Psoas muscle (tissue), 7 donors: ENCODE measurements at regions not wholly inside any gene's neighbourhood (a gene's known extent, or its start where the extent isn't known, plus 50 kb on each side); places are given as distances from the start of the nearest gene placed in this dataset.

Source experiments
- ATAC-seq, 4 donors: fragments of 200-7000 bp; cut with Tn5 transposase; one replicate each; pipeline ENCODE4 v1.9.1; 2020; ENCODE audit warnings: moderate library complexity in 3 of 4, mild to moderate bottlenecking in 2 of 4
- DNase-seq, 2 donors: peaks; one replicate each; pipeline ENCODE4 v3.0.0-alpha.2; 2020
- H3K27ac ChIP-seq: fragments of 200-600 bp; one replicate; pipeline ENCODE4 v1.8.0; 2022
- H3K27me3 ChIP-seq, 3 donors: fragments of 200-600 bp in 1 of 3; one replicate each; pipeline versions ENCODE4 v1.6.1 to v1.8.0; 2013 to 2022; ENCODE audit warnings: low read length in 2 of 3, mild to moderate bottlenecking in 2 of 3, moderate library complexity in 1 of 3; ENCODE audit not compliant: insufficient read depth in 3 of 3
- H3K36me3 ChIP-seq, 2 donors: fragments of 200-600 bp in 1 of 2; one replicate each; pipeline versions ENCODE4 v1.6.1 to v1.8.0; 2013 to 2022; ENCODE audit warnings: low read depth in 1 of 2, mild to moderate bottlenecking in 1 of 2, moderate library complexity in 1 of 2; ENCODE audit not compliant: insufficient read depth in 1 of 2
- H3K4me1 ChIP-seq: fragments of 200-600 bp; one replicate; pipeline ENCODE4 v1.8.0; 2022
- H3K4me3 ChIP-seq: fragments of 200-600 bp; one replicate; pipeline ENCODE4 v1.8.0; 2022; ENCODE audit warnings: mild to moderate bottlenecking
- H3K9me3 ChIP-seq: fragments of 200-600 bp; one replicate; pipeline ENCODE4 v1.8.0; 2022
- CTCF ChIP-seq: fragments of 200-600 bp; IDR thresholded peaks from one replicate; pipeline ENCODE4 v1.8.0; 2022; ENCODE audit warnings: antibody characterized with exemption
- WGBS, 3 donors: extraction: QIAGEN DNeasy Blood & Tissue Kit; methylation state at CpG; one replicate each; pipeline versions ENCODE4 v1.1.6 to v1.1.7; 2013; 5-methylcytosine and 5-hydroxymethylcytosine counted together
- intact Hi-C, 2 donors: fragments of 100-400 bp; cut with DNase I; formaldehyde crosslinking; loops; one replicate each; pipeline versions ENCODE4 v1.11.0 to v1.14.2; 2022
- donor health status: healthy with polysubstance abuse.
- donor health status: DM: no; HTN: no; CAD: no; lungs with moderate emphysema.
- donor health status: Bipolar disorder and iron deficiency.
- donor health status: healthy.
- donor health status: DM: yes; HTN: yes; CAD: no.
- donor health status: DM: no; HTN: no; CAD: no.
- donor health status: DM: yes; HTN: yes; CAD: no.

- ATAC-seq: no peak
- Histone ChIP-seq H3K27ac (no peak overlapping the region), H3K4me3 (no peak overlapping the region), H3K36me3 (no peaks in the 10 kb centered on the region), H3K4me1 (no peaks in the 10 kb centered on the region), H3K9me3 (no peaks in the 10 kb centered on the region), H3K27me3 (no peaks in the 10 kb centered on the region)
- no peak for TF ChIP-seq CTCF
- WGBS, 3 donors: 74 to 82% (median 80%) methylated on average over 6 of the region's 6 CpGs
- intact Hi-C loops: no loop called here
- DNase-seq: no peak
Observed at GRCh38 chr5:96279801-96280542, 153.1 kb downstream of the PCSK1 start.

GRCh38 chr5:96278981-96279380 is 154.1 kb downstream of the PCSK1 start:
- Histone ChIP-seq H3K4me3 (no peak overlapping the region), H3K9me3 (no peaks in the 10 kb centered on the region), H3K27ac (no peak overlapping the region), H3K36me3 (no peaks in the 10 kb centered on the region), H3K4me1 (no peaks in the 10 kb centered on the region), H3K27me3 (no peaks in the 10 kb centered on the region)
- intact Hi-C loops: no loop called here
- WGBS, 3 donors: 34 to 53% (median 43%) methylated on average over 3 of the region's 3 CpGs
- no peak for TF ChIP-seq CTCF
- DNase-seq: no peak
- no peak for ATAC-seq

DNA sequence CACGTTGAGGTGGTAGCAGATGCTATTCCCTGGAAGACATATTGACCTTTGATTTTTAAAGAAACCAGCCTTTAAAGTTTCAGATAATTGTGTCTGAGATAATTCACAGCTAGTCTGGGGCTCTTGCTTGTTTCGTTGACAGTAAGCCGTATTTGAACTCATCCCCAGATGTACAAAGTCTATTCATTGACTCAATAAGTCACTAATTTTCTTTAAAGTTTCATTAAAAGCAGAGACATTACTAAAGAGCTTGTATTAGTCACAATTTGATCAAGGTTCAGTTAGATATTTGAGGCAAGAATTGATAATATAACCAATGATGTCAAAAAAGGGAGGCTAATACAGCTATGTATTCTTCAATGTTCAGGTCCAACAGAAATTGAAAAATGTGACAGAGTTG is 158.0 kb downstream of the PCSK1 start:
- H3K27ac ChIP-seq: no peak overlapping the region
- H3K9me3 ChIP-seq: peaks cover 2% of the 10 kb centered on the region
- no peak overlapping the region for H3K4me3 ChIP-seq
- TF ChIP-seq CTCF: no peak
- H3K36me3 ChIP-seq: no peaks in the 10 kb centered on the region
- intact Hi-C loops: no loop called here
- no peak for DNase-seq
- whole genome bisulfite sequencing, 3 donors: 82 to 88% (median 85%) methylated on average over 3 of the region's 3 CpGs
- H3K4me1 ChIP-seq: no peaks in the 10 kb centered on the region
- ATAC-seq: no peak
- no peaks in the 10 kb centered on the region for H3K27me3 ChIP-seq

DNA sequence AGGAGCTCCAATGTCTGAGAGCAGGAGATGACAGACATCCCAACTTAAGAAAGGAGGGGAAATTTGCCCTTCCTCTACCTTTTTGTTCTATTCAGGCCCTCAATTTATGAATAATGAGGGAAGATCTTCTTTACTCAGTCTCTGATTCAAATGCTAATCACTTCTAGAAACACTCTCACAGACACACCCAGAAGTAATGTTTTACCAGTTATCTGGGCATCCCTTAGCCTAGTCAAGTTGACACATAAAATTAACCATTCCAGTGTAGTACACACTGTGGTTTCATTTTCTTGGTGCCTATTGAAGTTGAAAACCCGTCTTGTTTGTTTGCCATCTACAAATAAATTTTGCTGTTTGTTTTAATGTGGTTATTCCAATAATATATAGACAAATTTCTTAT is 167.6 kb downstream of the PCSK1 start:
- DNase-seq (no peak), ATAC-seq (no peak)
- H3K4me3 ChIP-seq: no peak overlapping the region
- no peaks in the 10 kb centered on the region for H3K4me1 ChIP-seq
- 83 to 95% (median 85%) methylated on average over 1 of the region's 1 CpG for WGBS, 3 donors
- peaks cover 8% of the 10 kb centered on the region for H3K9me3 ChIP-seq
- intact Hi-C loops: no loop called here
- TF ChIP-seq CTCF: no peak
- H3K36me3 ChIP-seq: no peaks in the 10 kb centered on the region
- no peak overlapping the region for H3K27ac ChIP-seq
- no peaks in the 10 kb centered on the region for H3K27me3 ChIP-seq

DNA sequence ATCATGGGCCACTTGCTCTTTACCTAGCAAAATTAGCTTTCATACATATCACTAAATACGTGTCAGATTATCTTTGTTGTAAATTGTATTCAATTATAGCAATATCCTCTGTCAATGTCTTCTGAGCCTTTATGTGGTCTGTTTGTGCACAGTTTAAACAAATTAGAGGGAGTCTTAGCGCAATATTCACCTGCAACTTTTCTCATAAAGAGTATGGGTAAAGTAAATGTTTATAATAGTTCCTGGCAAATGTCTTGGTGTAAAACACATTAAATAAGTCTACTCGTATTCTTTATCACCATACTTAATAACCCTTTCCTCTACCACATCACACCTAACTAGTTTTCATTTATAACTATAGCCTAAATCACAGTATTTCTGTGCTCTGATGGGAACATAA is 169.0 kb downstream of the PCSK1 start:
- DNase-seq (no peak), ATAC-seq (no peak)
- intact Hi-C loops: no loop called here
- Histone ChIP-seq H3K36me3 (no peaks in the 10 kb centered on the region), H3K27me3 (no peaks in the 10 kb centered on the region), H3K9me3 (peaks cover 5% of the 10 kb centered on the region), H3K27ac (no peak overlapping the region), H3K4me3 (no peak overlapping the region), H3K4me1 (peaks cover 7% of the 10 kb centered on the region)
- WGBS, 3 donors: 84 to 90% (median 87%) methylated on average over 3 of the region's 3 CpGs
- no peak for TF ChIP-seq CTCF
